Nephron progenitor cell (in vitro differentiated cells): ENCODE measurements at regions not wholly inside any gene's neighbourhood (a gene's known extent, or its start where the extent isn't known, plus 50 kb on each side); places are given as distances from the start of the nearest gene placed in this dataset.

ENCODE experiments used
- DNase-seq: peaks from one replicate; pipeline ENCODE4 v3.0.0; 2021
- H3K27ac Mint-ChIP-seq: 2 replicates; pipeline ENCODE4 v1.8.0; 2021; ENCODE audit warnings: mild to moderate bottlenecking, moderate library complexity, mixed read lengths
- H3K27me3 Mint-ChIP-seq: 2 replicates; pipeline ENCODE4 v1.8.0; 2021; ENCODE audit warnings: mild to moderate bottlenecking, low read depth, mixed read lengths; ENCODE audit not compliant: poor library complexity
- H3K36me3 Mint-ChIP-seq: 2 replicates; pipeline ENCODE4 v1.8.0; 2021; ENCODE audit warnings: low read depth, mixed read lengths
- H3K4me1 Mint-ChIP-seq: 2 replicates; pipeline ENCODE4 v1.8.0; 2021; ENCODE audit warnings: mixed read lengths
- H3K4me3 Mint-ChIP-seq: 2 replicates; pipeline ENCODE4 v1.8.0; 2021; ENCODE audit warnings: mild to moderate bottlenecking, moderate library complexity, mixed read lengths
- H3K9me3 Mint-ChIP-seq: 2 replicates; pipeline ENCODE4 v1.8.0; 2021; ENCODE audit warnings: mild to moderate bottlenecking, moderate library complexity, mixed read lengths
- CTCF ChIP-seq: fragments of 200-600 bp; sonication (generic); IDR thresholded peaks from 2 replicates; pipeline ENCODE4 v1.5.0; 2021; ENCODE audit warnings: antibody characterized with exemption

GRCh38 chr17:70296456-70296855 is 127.1 kb downstream of the KCNJ2 start:
- Mint-ChIP-seq H3K27ac (no peak overlapping the region), H3K36me3 (no peaks in the 10 kb centered on the region), H3K27me3 (no peaks in the 10 kb centered on the region), H3K9me3 (no peaks in the 10 kb centered on the region), H3K4me1 (no peaks in the 10 kb centered on the region), H3K4me3 (no peak overlapping the region)
- no peak for TF ChIP-seq CTCF
- no peak for DNase-seq

GRCh38 chr17:70297397-70297796 is 128.1 kb downstream of the KCNJ2 start:
- H3K27me3 Mint-ChIP-seq = no peaks in the 10 kb centered on the region
- no peak overlapping the region for H3K4me3 Mint-ChIP-seq
- no peak for TF ChIP-seq CTCF
- DNase-seq = no peak
- H3K36me3 Mint-ChIP-seq = no peaks in the 10 kb centered on the region
- H3K4me1 Mint-ChIP-seq = no peaks in the 10 kb centered on the region
- no peak overlapping the region for H3K27ac Mint-ChIP-seq
- no peaks in the 10 kb centered on the region for H3K9me3 Mint-ChIP-seq

- H3K4me3 Mint-ChIP-seq = no peak overlapping the region
- no peaks in the 10 kb centered on the region for H3K4me1 Mint-ChIP-seq
- no peaks in the 10 kb centered on the region for H3K36me3 Mint-ChIP-seq
- no peak overlapping the region for H3K27ac Mint-ChIP-seq
- no peak for TF ChIP-seq CTCF
- H3K9me3 Mint-ChIP-seq = no peaks in the 10 kb centered on the region
- DNase-seq = no peak
- no peaks in the 10 kb centered on the region for H3K27me3 Mint-ChIP-seq
Observed at GRCh38 chr17:70298929-70299531, 129.7 kb downstream of the KCNJ2 start.

- TF ChIP-seq CTCF = no peak
- H3K27ac Mint-ChIP-seq = no peak overlapping the region
- H3K36me3 Mint-ChIP-seq = no peaks in the 10 kb centered on the region
- H3K4me3 Mint-ChIP-seq = no peak overlapping the region
- H3K9me3 Mint-ChIP-seq = no peaks in the 10 kb centered on the region
- H3K4me1 Mint-ChIP-seq = no peaks in the 10 kb centered on the region
- no peak for DNase-seq
- peaks cover 8% of the 10 kb centered on the region for H3K27me3 Mint-ChIP-seq
Observed at GRCh38 chr17:70307430-70308225, 138.3 kb downstream of the KCNJ2 start.

- Mint-ChIP-seq H3K4me1 (no peaks in the 10 kb centered on the region), H3K27ac (no peak overlapping the region), H3K4me3 (no peak overlapping the region), H3K36me3 (no peaks in the 10 kb centered on the region), H3K9me3 (no peaks in the 10 kb centered on the region), H3K27me3 (peaks cover 8% of the 10 kb centered on the region)
- DNase-seq = no peak
- TF ChIP-seq CTCF = no peak
Observed at GRCh38 chr17:70308618-70309017, 139.3 kb downstream of the KCNJ2 start.

- H3K27ac Mint-ChIP-seq = no peak overlapping the region
- no peak for DNase-seq
Observed at GRCh38 chr17:70310221-70310672, 140.9 kb downstream of the KCNJ2 start.

More at GRCh38 chr17:70310221-70310672, 140.9 kb downstream of the KCNJ2 start:
- no peak for TF ChIP-seq CTCF
- Mint-ChIP-seq H3K4me3 (no peak overlapping the region), H3K36me3 (no peaks in the 10 kb centered on the region), H3K9me3 (no peaks in the 10 kb centered on the region), H3K27me3 (peaks cover 8% of the 10 kb centered on the region), H3K4me1 (no peaks in the 10 kb centered on the region)
